LNCaP clone FGC (cell line): ENCODE measurements at regions not wholly inside any gene's neighbourhood (a gene's known extent, or its start where the extent isn't known, plus 50 kb on each side); places are given as distances from the start of the nearest gene placed in this dataset.
"Not testable (repeated sequence)": the region's sequence is repeated elsewhere in the genome, so short reads cannot be mapped to it uniquely, and the experiment has no call there.

Experiments used
- DNase-seq: peaks from one replicate; pipeline ENCODE4 v3.0.0-alpha.2; 2011; ENCODE audit warnings: low read depth
- H3K4me3 ChIP-seq: 2 replicates; pipeline ENCODE4 v1.5.1; 2011; ENCODE audit warnings: mild to moderate bottlenecking, low read depth, low read length, control low read depth
- TF ChIP-seq, protein P1 (sequence below): IDR thresholded peaks from 2 replicates; pipeline ENCODE4 v1.5.1; 2012; ENCODE audit warnings: mild to moderate bottlenecking; ENCODE audit not compliant: control insufficient read depth, insufficient read depth; ENCODE audit errors: extremely low read depth

DNA sequence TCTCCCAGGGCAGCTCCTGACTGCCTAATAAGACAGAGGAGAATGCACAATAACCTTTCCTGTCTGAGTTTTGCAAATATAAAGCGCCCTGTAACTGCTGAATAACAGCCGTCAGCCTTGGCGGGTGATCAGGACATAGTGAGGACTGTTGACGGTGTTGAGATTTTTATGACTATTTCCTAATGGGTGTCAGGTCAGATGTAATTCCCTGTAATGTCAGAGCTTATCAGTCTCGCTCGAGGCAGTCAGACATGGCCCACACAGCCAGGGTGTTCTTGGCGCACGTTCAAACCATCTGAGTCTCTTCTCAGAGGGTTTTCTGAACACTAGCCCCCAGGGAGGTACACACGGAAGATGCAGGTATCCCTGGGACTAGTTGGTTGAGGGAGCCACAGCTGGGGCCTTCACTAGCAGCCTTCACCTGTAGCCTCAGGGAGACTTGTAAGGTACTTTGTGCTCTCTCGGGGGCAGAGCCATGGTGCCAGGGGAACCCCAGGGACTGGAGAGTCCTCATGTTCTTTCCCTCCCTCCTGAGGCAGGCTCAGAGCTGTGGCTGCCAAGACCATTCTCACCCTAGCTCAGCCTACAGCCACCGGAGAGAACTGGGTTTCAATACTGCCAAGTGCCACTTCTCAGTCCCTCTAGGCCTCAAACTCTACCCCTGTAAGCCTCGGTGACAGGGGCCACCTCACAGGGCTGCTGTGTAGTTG lies 213.1 kb downstream of the UQCRFS1 start:
- H3K4me3 ChIP-seq, result no peak overlapping the region
- DNase-seq, result no peak
- TF ChIP-seq, protein P1, sequence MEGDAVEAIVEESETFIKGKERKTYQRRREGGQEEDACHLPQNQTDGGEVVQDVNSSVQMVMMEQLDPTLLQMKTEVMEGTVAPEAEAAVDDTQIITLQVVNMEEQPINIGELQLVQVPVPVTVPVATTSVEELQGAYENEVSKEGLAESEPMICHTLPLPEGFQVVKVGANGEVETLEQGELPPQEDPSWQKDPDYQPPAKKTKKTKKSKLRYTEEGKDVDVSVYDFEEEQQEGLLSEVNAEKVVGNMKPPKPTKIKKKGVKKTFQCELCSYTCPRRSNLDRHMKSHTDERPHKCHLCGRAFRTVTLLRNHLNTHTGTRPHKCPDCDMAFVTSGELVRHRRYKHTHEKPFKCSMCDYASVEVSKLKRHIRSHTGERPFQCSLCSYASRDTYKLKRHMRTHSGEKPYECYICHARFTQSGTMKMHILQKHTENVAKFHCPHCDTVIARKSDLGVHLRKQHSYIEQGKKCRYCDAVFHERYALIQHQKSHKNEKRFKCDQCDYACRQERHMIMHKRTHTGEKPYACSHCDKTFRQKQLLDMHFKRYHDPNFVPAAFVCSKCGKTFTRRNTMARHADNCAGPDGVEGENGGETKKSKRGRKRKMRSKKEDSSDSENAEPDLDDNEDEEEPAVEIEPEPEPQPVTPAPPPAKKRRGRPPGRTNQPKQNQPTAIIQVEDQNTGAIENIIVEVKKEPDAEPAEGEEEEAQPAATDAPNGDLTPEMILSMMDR, result no peak

DNA sequence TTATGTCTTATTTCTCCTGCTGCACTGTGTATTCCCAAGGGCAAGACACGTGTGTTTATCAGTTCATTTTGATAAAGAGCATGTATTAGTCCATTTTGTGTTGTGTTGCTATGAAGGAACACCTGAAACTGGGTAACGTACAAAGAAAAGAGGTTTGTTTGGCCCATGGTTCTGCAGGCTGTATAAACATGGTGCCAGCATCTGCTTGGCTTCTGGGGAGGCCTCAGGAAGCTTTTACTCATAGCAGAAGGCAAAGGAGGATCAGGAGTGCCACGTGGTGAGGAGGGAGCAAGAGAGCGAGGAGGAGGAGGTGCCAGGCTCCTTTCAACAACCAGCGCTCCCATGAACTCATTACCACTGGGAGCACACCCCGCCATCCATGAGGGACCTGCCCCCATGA lies 214.0 kb downstream of the UQCRFS1 start:
- no peak for DNase-seq
- TF ChIP-seq, protein P1, result no peak
- no peak overlapping the region for H3K4me3 ChIP-seq

DNA sequence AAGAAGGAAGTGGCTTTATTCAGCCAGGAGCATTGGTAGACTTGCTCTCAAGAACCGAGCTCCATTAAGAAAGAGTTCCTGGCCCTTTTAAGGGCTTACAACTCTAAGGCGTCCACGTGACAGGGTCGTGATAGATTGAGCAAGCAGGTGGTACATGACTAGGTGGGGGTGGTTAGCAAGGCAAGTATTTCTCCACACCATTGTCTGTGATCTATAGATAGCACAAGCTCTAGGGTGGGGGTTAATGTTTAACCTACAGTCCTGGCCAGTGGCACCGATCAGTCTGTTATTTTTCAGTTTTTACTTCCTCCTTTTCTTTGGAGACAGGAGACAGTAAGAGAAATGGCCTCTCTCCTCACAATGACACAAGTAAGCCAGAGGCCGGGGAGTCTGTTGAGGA lies 215.1 kb downstream of the UQCRFS1 start:
- not testable (repeated sequence) for H3K4me3 ChIP-seq, DNase-seq

DNA sequence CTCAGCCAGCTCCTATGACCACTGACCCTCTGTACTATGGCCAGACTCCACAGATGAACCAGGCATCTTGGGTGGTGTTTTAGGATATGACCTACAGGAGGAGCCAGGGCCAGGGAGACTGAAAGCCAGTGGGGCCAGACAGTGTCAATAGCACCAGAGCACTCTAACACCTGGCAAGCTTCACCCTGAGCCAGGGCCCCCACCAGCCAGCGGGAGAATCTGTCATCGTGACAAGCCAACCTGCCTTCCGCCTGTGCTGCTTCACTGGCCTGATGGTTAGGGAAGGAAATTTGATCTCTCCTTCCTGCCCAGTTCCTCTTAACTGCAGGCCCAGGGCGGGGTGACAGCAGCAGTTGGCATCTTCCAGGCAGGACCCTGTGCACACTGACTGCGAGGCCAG lies 222.4 kb downstream of the UQCRFS1 start:
- TF ChIP-seq, protein P1, result no peak
- no peak for DNase-seq
- no peak overlapping the region for H3K4me3 ChIP-seq

DNA sequence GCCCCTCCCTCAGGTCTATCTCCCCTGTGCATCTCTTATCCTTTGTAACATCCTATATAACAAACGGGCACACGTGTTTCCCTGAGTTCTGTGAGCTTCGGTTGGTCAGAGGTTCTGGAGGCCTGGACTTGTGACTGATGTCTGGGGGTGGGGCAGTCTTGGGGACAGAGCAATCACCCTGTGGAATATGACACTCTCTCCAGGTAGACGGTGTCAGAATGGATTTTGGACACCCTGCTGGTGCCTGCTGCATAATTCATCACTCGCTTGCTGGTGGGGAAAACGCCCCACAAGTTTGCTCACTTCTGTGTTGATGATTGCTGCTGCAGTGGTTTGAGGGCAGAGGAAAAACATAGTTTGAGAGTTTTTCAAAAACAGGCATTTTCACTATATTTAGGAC lies 223.2 kb downstream of the UQCRFS1 start:
- TF ChIP-seq, protein P1, result no peak
- H3K4me3 ChIP-seq, result no peak overlapping the region
- DNase-seq, result no peak

DNA sequence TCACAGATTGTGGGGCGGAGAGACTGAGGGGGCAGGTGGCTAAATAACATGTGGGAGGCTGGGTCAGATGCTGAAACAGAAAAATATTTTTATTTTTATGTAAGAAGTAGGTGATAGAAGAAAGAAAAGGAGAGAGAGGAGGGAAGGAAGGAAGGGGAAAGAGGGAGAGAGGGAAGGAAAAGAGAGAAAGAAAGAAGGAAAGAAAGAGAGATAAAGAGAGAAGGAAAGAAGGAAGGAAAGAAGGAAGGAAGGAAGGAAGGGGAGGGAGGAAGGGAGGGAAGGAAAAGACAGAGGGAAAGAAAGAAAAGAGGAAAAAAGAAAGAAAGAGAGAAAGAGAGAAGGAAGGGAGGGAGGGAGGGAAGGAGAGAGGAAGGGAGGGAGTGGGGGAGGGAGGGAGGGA lies 224.9 kb downstream of the UQCRFS1 start:
- TF ChIP-seq, protein P1, result no peak
- DNase-seq, result no peak
- H3K4me3 ChIP-seq, result no peak overlapping the region

DNA sequence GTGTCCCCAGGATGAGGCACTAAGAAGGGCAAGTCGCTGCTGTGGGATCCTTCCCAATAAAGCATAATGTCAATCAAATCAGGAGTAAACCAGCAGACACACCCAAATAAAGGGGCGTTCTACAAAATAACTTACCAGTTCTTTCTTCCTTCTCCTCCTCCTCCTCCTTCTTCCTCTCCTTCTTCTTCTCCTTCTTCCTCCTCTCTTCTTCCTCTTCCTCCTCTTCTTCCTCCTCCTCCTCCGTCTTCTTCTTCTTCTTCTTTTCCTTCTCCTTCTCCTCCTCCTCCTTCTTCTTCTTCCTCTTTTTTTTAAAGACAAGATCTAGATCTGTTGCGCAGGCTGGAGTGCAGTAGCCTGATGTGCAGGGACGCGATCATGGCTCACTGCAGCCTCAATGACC lies 225.8 kb downstream of the UQCRFS1 start:
- TF ChIP-seq, protein P1, result no peak
- DNase-seq, result no peak

DNA sequence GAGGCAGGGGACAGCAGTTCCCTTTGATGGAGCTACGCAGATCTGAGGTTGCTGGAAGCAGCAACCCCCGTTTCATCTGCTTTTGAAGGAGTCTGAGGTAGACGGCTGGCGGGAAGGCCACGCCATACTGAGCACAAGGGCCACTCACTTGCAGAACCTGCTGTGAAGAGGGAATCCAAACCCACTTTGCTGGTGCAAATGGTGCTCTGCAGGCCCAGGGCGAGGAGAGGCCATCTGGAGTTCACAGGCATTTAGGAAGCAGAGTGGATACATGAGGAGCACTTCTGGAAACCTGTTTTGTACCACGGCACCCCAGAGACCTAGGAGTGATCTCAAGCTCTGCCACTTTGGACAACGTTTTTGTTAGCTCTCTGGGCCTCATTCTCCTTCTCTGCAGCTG lies 227.8 kb downstream of the UQCRFS1 start:
- no peak for DNase-seq
- H3K4me3 ChIP-seq, result no peak overlapping the region
- TF ChIP-seq, protein P1, result no peak

More for the DNA sequence above, 225.8 kb downstream of the UQCRFS1 start:
- no peak overlapping the region for H3K4me3 ChIP-seq
